ENCODE measurements at regions not wholly inside any gene's neighbourhood (a gene's known extent, or its start where the extent isn't known, plus 50 kb on each side); places are given as distances from the start of the nearest gene placed in this dataset.

- no peak for DNase-seq (ENCODE audit: low spot score)
These were observed 579.7 kb upstream of the ZNF608 start for GRCh38 chr5:125326150-125326510.

- no peak for DNase-seq (ENCODE audit: low spot score)
These were observed 581.2 kb upstream of the ZNF608 start for GRCh38 chr5:125327676-125328075.

- no peak for DNase-seq (ENCODE audit: low spot score)
These were observed 585.7 kb upstream of the ZNF608 start for GRCh38 chr5:125331987-125332598.

- DNase-seq (ENCODE audit: low spot score): no peak
These were observed 587.0 kb upstream of the ZNF608 start for GRCh38 chr5:125333416-125333815.

GRCh38 chr5:125336401-125336800 lies 590.0 kb upstream of the ZNF608 start:
- no peak for DNase-seq (ENCODE audit: low spot score)

GRCh38 chr5:125337294-125337693 lies 590.9 kb upstream of the ZNF608 start:
- no peak for DNase-seq (ENCODE audit: low spot score)

- DNase-seq (ENCODE audit: low spot score): no peak
These were observed 592.2 kb upstream of the ZNF608 start for GRCh38 chr5:125338440-125339174.

- DNase-seq (ENCODE audit: low spot score): no peak
These were observed 595.0 kb upstream of the ZNF608 start for GRCh38 chr5:125341436-125341835.

GRCh38 chr5:125343015-125343414 lies 596.6 kb upstream of the ZNF608 start:
- DNase-seq (ENCODE audit: low spot score): no peak

GRCh38 chr5:125346316-125346715 lies 599.9 kb upstream of the ZNF608 start:
- DNase-seq (ENCODE audit: low spot score): no peak

GRCh38 chr5:125348221-125348692 lies 601.8 kb upstream of the ZNF608 start:
- DNase-seq (ENCODE audit: low spot score): no peak

- DNase-seq (ENCODE audit: low spot score): no peak
These were observed 602.7 kb upstream of the ZNF608 start for GRCh38 chr5:125348936-125349831.

GRCh38 chr5:125357660-125358059 lies 611.2 kb upstream of the ZNF608 start:
- no peak for DNase-seq (ENCODE audit: low spot score)

- DNase-seq (ENCODE audit: low spot score): no peak
These were observed 619.3 kb upstream of the ZNF608 start for GRCh38 chr5:125365747-125366146.

- no peak for DNase-seq (ENCODE audit: low spot score)
These were observed 621.3 kb upstream of the ZNF608 start for GRCh38 chr5:125367702-125368101.

- DNase-seq (ENCODE audit: low spot score): no peak
These were observed 624.2 kb upstream of the ZNF608 start for GRCh38 chr5:125370461-125371205.

- no peak for DNase-seq (ENCODE audit: low spot score)
These were observed 626.5 kb upstream of the ZNF608 start for GRCh38 chr5:125372694-125373631.

GRCh38 chr5:125375143-125375542 lies 628.7 kb upstream of the ZNF608 start:
- no peak for DNase-seq (ENCODE audit: low spot score)

GRCh38 chr5:125376059-125376641 lies 629.7 kb upstream of the ZNF608 start:
- DNase-seq (ENCODE audit: low spot score): no peak

GRCh38 chr5:125377141-125377540 lies 630.7 kb upstream of the ZNF608 start:
- DNase-seq (ENCODE audit: low spot score): no peak

GRCh38 chr5:125381290-125381689 lies 634.9 kb upstream of the ZNF608 start:
- no peak for DNase-seq (ENCODE audit: low spot score)
